Skeletal muscle satellite cell (primary cell): ENCODE measurements at regions not wholly inside any gene's neighbourhood (a gene's known extent, or its start where the extent isn't known, plus 50 kb on each side); places are given as distances from the start of the nearest gene placed in this dataset.
A peak's percentile ranks its signal among the peaks of the same experiment; 100 is the strongest.

Experiments used
- H3K27me3 ChIP-seq: 2 replicates; pipeline ENCODE4 v1.7.0; 2013; ENCODE audit warnings: low read length; ENCODE audit not compliant: control insufficient read depth, insufficient read depth
- H3K36me3 ChIP-seq: 2 replicates; pipeline ENCODE4 v1.7.0; 2013; ENCODE audit warnings: mild to moderate bottlenecking, control low read depth, low read length; ENCODE audit not compliant: insufficient read depth
- H3K4me1 ChIP-seq: 2 replicates; pipeline ENCODE4 v1.7.0; 2013; ENCODE audit warnings: low read length; ENCODE audit not compliant: control insufficient read depth, insufficient read depth
- H3K4me2 ChIP-seq: 2 replicates; pipeline ENCODE4 v1.7.0; 2013; ENCODE audit warnings: mild to moderate bottlenecking, low read length
- H3K4me3 ChIP-seq: 2 replicates; pipeline ENCODE4 v1.7.0; 2013; ENCODE audit warnings: low read length
- H3K9ac ChIP-seq: 2 replicates; pipeline ENCODE4 v1.7.0; 2013; ENCODE audit warnings: mild to moderate bottlenecking, low read depth, low read length, moderate library complexity
- H3K9me3 ChIP-seq: replicated peaks from 2 replicates; pipeline ENCODE4 v1.7.0; 2013; ENCODE audit warnings: mild to moderate bottlenecking, control low read depth, low read length

DNA sequence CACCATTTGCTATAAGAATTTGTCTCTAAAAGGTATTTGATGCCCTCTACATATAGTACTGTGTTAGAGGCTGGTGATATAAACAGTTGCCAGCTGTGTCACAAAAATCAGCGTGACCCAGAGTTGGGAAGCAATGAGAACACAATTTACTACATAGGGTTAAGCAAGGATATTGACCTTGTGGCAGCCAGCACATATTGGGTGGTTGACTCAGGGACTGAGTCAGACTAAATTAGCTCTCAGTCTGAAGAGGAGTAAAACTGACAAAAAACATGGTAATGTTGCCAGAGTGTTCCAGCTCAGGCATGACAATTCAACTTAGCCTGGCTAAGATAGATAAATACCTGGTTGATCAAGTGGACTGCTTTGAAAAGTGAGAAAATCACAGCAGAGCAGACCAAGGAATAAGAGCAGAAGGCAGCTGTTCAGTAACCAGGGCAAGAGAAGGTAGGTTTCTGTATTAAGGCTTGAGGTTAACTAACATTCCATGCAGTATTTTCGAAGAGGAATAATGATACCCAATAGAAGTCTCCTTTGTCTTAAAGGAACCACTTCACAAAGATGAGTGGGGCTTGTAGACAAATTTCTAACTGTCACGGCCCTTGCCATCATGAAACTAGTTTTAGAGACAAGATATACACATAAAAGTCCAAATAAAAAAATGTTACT, 108.2 kb upstream of the ERBB4 start:
- H3K4me2 ChIP-seq, result peak overlapping the region; percentile 73
- no peaks in the 10 kb centered on the region for H3K27me3 ChIP-seq
- peak overlapping the region; percentile 13 for H3K9ac ChIP-seq
- H3K36me3 ChIP-seq, result no peaks in the 10 kb centered on the region
- peak overlapping the region; percentile 37 for H3K4me3 ChIP-seq
- no peaks in the 10 kb centered on the region for H3K9me3 ChIP-seq
- peaks cover 19% of the 10 kb centered on the region for H3K4me1 ChIP-seq

DNA sequence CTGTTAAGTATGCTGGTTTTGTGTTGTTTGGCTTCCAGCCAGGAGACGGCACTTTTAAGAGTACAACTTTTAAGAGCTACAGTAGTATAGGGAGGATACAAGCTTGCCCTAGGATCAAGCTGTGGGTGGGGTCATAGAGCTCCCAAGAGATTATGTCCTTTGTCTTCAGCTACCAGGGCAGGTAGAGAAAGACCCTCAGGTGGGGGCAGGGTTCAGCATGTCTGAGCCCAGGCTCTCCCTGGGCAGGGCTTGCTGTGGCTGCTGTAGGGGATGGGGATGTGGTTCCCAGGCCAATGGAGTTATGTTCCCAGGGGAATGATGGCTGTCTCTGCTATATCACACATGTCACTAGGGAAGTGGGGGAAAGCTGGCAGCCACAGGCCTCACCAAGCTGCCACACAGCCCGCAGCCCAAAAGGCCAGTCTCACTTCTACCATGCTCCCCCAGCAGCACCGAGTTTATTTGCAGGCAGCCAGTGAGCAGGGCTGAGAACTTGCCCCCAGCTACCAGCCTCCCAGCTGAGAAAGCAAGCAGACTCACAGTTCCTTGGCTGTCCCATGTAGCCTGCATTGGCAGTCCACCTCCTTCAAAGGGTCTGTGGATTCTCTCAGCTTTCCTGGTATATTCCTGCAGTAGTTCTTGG, 105.7 kb upstream of the ERBB4 start:
- Histone ChIP-seq H3K4me1 (peaks cover 19% of the 10 kb centered on the region), H3K9ac (no peak overlapping the region), H3K9me3 (no peaks in the 10 kb centered on the region), H3K4me2 (no peak overlapping the region), H3K27me3 (no peaks in the 10 kb centered on the region), H3K36me3 (no peaks in the 10 kb centered on the region), H3K4me3 (no peak overlapping the region)

DNA sequence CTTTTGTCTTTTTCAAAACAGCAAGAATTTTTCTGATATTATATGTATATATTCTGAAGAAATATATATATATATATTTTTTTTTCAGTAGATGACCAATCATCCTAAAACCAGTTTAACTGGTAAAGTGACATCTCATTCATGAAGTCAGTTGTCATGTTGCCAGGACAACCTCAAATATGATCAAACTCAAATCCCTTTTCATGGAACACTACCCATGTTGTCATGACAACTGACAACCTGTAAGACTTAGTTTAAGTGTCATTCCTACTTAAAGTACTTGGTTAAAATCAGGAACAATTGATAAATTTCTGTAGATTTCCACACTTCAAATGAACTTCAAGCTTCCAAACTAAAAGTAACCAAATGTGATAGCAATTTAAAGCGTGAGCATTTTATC, 101.8 kb upstream of the ERBB4 start:
- H3K27me3 ChIP-seq, result no peaks in the 10 kb centered on the region
- H3K9ac ChIP-seq, result no peak overlapping the region
- no peaks in the 10 kb centered on the region for H3K4me1 ChIP-seq
- H3K4me3 ChIP-seq, result no peak overlapping the region
- H3K4me2 ChIP-seq, result no peak overlapping the region
- no peaks in the 10 kb centered on the region for H3K36me3 ChIP-seq
- no peaks in the 10 kb centered on the region for H3K9me3 ChIP-seq

DNA sequence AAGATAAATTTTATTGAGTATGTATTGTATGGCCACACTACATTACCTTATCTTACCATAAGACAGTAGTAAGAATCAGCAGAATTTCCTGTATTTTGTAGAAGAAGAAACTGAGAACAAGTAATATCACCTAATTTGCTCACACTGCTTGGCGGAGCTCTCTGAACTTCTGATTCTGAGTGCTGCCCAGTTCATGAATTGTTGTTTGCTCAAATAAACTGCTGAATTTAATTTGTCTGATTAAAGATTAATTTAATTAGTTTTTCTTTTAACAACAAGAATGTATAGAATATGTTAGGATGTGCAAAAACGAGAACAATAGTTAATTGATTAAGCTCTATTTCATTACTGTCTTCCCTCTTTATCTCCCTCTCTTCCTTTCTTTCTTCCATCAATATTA, 100.1 kb upstream of the ERBB4 start:
- H3K9me3 ChIP-seq, result no peaks in the 10 kb centered on the region
- H3K4me3 ChIP-seq, result no peak overlapping the region
- H3K9ac ChIP-seq, result no peak overlapping the region
- H3K4me1 ChIP-seq, result no peaks in the 10 kb centered on the region
- no peaks in the 10 kb centered on the region for H3K27me3 ChIP-seq
- no peak overlapping the region for H3K4me2 ChIP-seq
- H3K36me3 ChIP-seq, result no peaks in the 10 kb centered on the region

DNA sequence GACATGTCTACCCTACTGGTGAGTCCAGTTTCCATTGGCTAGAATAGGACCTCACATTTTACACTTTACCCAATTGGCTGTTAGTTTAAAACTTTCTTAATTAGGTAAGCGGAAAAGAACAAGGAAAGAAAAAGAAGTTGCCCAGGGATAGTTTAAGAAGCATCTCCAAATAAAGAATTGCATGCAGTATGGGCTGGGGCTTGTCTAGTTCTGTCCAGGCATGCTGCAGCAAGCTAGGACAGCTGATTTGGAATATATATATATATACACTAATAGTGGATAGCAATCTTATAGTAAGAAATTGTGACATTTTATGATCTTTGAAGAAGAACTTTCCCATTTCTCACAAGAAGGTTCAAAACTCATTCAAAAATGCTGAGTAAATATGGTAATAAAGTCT, 90.0 kb upstream of the ERBB4 start:
- H3K4me2 ChIP-seq, result no peak overlapping the region
- H3K9me3 ChIP-seq, result no peaks in the 10 kb centered on the region
- no peaks in the 10 kb centered on the region for H3K4me1 ChIP-seq
- H3K4me3 ChIP-seq, result no peak overlapping the region
- no peaks in the 10 kb centered on the region for H3K27me3 ChIP-seq
- H3K36me3 ChIP-seq, result no peaks in the 10 kb centered on the region
- H3K9ac ChIP-seq, result no peak overlapping the region

DNA sequence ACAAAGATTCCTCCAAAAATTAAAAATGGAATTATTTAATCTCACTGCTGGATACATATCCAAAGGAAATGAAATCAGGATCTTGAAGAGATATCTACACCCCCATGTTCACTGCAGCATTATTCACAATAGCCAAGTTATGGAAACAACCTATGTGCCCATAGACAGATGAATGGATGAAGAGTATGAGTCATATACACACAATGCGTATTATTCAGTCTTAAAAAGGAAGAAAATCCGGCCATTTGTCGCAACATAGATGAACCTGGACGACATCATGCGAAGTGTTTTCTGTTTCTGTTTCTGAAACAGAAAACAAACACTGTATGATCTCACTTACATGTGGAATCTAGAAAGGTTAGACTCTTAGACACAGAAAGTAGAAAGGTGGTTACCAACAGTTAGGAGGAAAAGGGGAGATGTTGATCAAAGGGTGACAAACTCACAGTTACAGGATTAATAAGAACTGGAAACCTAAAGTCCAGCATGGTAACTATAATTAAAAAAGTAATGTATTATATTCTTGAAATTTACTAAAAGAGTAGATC, 87.8 kb upstream of the ERBB4 start:
- H3K9ac ChIP-seq, result no peak overlapping the region
- H3K9me3 ChIP-seq, result no peaks in the 10 kb centered on the region
- H3K4me1 ChIP-seq, result no peaks in the 10 kb centered on the region
- H3K36me3 ChIP-seq, result no peaks in the 10 kb centered on the region
- H3K4me2 ChIP-seq, result no peak overlapping the region
- H3K27me3 ChIP-seq, result no peaks in the 10 kb centered on the region
- no peak overlapping the region for H3K4me3 ChIP-seq

DNA sequence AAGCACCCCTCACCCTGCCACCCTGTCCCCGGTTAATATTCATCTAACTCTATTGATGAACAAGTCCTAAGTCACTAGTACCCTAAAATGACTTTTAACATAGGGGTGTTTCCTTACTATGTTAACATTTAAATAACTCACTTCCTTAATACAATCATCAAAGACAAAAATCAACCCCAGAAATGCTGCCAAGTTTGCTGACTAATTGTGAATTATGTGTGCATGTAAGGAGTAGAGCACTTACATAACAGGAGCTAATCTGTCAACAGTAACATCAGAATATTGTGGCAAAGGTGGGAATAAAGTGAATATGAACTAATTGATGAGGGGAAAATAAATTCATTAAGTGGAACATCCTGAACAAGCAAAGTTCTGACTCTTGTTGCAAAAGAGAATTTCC, 81.4 kb upstream of the ERBB4 start:
- H3K4me1 ChIP-seq, result peaks cover 8% of the 10 kb centered on the region
- no peaks in the 10 kb centered on the region for H3K36me3 ChIP-seq
- no peak overlapping the region for H3K9ac ChIP-seq
- no peak overlapping the region for H3K4me3 ChIP-seq
- no peaks in the 10 kb centered on the region for H3K27me3 ChIP-seq
- H3K4me2 ChIP-seq, result no peak overlapping the region
- H3K9me3 ChIP-seq, result no peaks in the 10 kb centered on the region

DNA sequence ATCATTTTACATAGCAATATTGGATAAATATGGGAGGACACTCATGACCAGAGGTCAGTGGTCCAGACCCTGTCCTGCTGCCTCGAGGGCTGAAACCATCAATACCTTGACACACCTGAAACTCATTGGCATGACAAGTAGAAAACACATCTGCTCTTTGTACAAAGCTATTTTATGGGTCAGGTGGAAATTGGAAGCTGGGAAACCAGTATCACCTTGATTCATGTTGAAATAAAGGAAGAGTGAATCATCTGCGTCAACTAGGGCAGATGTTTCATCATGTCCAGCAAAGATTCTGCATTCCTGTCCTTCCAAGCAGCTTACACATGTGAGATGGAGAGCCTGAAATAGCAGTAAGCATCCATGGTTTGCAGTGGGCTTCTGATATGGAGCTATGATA, 80.0 kb upstream of the ERBB4 start:
- H3K27me3 ChIP-seq, result no peaks in the 10 kb centered on the region
- H3K4me1 ChIP-seq, result peaks cover 8% of the 10 kb centered on the region
- no peaks in the 10 kb centered on the region for H3K36me3 ChIP-seq
- no peak overlapping the region for H3K9ac ChIP-seq
- H3K4me3 ChIP-seq, result no peak overlapping the region
- no peaks in the 10 kb centered on the region for H3K9me3 ChIP-seq
- no peak overlapping the region for H3K4me2 ChIP-seq

DNA sequence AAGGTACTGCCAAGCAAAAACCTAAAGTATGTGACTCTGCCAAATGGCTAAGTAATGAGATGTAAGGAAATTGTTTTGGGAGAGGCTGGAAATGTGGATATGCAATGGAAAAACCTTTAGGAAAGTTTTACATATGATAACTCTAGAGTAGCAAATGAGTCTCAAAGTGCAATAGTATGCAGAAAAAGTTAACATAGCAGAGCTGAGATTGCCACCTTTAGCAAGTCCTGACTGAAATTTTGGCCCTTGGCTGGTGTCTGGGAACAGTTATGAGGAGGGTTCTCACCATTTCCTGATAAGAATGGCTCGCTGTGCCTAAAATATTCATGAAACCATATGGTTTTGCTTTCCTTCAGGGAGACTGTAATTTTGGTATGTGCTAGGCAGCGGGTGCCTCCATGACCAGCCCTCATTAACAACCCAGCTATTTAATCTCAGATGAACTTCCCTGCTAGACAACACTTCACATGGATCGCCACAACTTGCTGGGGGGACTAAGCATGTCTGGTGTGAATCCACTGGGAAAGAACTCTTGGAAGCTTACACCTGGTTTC, 72.3 kb upstream of the ERBB4 start:
- no peaks in the 10 kb centered on the region for H3K27me3 ChIP-seq
- no peaks in the 10 kb centered on the region for H3K9me3 ChIP-seq
- no peak overlapping the region for H3K4me2 ChIP-seq
- no peaks in the 10 kb centered on the region for H3K4me1 ChIP-seq
- H3K4me3 ChIP-seq, result no peak overlapping the region
- no peak overlapping the region for H3K9ac ChIP-seq
- no peaks in the 10 kb centered on the region for H3K36me3 ChIP-seq

DNA sequence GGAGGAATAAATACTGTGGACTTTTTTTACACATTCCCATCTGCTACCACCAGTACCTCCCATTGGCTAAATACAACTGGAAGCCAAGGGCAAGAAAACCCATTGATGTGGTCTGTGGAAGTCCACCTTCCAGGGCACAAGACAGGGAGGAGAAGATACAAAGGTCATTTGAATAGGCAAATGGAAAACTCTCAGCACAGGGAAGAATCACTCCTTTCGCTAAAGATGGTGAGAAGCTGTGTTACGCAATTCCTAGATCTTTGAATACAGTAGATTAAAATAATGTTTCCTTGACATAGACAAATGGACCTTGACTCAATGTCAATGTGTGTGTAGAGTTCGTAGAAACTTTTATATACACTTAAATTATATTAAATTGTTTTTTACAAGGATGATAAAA, 70.9 kb upstream of the ERBB4 start:
- H3K9ac ChIP-seq, result no peak overlapping the region
- no peak overlapping the region for H3K4me2 ChIP-seq
- no peaks in the 10 kb centered on the region for H3K9me3 ChIP-seq
- H3K27me3 ChIP-seq, result no peaks in the 10 kb centered on the region
- no peak overlapping the region for H3K4me3 ChIP-seq
- H3K4me1 ChIP-seq, result no peaks in the 10 kb centered on the region
- no peaks in the 10 kb centered on the region for H3K36me3 ChIP-seq

DNA sequence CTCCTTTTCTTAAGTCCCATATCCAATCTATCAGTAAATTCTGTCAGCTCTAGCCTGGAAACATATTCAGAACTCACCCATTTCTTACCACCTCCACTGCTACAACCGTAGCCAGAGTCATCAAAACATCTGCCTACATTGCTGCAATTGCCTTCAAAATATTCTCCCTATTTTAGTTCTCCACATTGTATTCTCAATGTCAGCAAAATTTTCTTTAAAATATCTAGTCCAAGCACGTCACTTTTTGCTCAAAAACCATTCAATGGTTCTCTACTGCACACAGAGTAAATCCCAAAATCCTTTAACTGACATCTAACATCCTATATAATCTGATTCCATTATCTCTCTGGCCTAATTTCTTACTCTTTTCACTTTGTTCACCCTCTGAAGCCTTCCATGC, 68.5 kb upstream of the ERBB4 start:
- no peaks in the 10 kb centered on the region for H3K27me3 ChIP-seq
- no peak overlapping the region for H3K4me2 ChIP-seq
- H3K4me3 ChIP-seq, result no peak overlapping the region
- H3K36me3 ChIP-seq, result no peaks in the 10 kb centered on the region
- H3K9ac ChIP-seq, result no peak overlapping the region
- no peaks in the 10 kb centered on the region for H3K4me1 ChIP-seq
- no peaks in the 10 kb centered on the region for H3K9me3 ChIP-seq

DNA sequence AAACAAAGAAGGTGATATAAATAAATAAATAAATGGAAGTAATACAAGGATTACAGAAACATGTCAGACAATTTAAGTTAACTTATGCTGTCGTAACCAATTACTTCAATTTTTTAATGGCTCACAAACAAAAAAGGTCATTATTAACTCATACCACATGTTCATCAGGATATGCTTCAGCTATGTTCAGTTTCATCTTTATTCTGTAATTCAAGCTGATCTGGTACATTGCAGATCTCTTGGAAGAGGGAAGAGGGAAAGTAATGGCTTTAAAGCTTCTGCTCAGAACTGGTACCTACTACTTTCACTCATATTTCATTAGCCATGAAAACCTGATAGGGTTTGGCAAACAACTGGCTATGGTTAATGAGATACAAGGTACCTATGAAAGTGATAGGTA, 67.6 kb upstream of the ERBB4 start:
- Histone ChIP-seq H3K9me3 (no peaks in the 10 kb centered on the region), H3K9ac (no peak overlapping the region), H3K4me1 (no peaks in the 10 kb centered on the region), H3K27me3 (no peaks in the 10 kb centered on the region), H3K4me3 (no peak overlapping the region), H3K4me2 (no peak overlapping the region), H3K36me3 (no peaks in the 10 kb centered on the region)
